ENCODE measurements at regions not wholly inside any gene's neighbourhood (a gene's known extent, or its start where the extent isn't known, plus 50 kb on each side); places are given as distances from the start of the nearest gene placed in this dataset.

- TF ChIP-seq POLR2AphosphoS5 (IDR thresholded peaks at IDR 0.05; ENCODE audit: low read depth, low read length) (no peak), POLR2A (IDR thresholded peaks at IDR 0.05; ENCODE audit: low read depth, low read length) (no peak), TAF1 (IDR thresholded peaks at IDR 0.05; ENCODE audit: low read depth, low read length) (no peak), POU2F2 (IDR thresholded peaks at IDR 0.05; ENCODE audit: low read depth, low read length) (no peak), SPI1 (IDR thresholded peaks at IDR 0.05; ENCODE audit: low read depth, low read length) (no peak)
These were observed 401.6 kb upstream of the CDH11 start for GRCh38 chr16:65523283-65523944.
